ENCODE measurements at regions not wholly inside any gene's neighbourhood (a gene's known extent, or its start where the extent isn't known, plus 50 kb on each side); places are given as distances from the start of the nearest gene placed in this dataset.

DNA sequence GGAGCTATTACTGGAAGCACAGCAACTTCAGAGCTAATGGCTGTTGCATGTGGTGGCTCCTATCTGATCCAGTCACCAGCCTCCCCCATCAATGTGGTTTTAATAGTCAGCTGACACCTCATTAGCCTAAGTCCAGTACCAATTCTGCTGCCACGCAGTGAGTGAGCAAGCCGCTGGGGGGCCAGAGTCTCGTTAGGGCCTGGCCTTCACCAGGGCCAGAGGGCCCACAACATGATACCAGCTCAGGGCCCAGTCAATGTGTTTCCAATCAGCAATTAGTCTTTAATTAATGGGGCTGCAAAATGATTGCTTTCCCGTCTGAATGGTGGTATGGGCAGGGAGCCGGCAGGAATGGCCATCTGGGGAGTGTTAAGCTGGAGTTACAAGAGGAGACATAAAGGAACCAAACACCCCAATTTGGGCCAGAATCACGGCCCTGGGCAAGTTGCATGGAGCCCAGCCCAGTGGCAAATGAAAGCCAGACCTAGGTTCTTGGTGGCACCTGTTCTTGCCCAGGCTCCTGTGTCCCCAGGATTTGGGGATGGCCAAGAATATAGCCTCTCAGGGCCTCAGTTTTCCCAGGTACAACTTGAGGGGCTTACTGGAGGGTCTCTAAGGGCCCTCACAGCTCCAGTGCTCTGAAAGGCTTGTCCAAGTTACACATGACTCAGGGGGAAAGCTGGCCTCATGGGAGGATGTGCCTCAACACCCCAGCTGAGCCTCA lies 119.2 kb downstream of the EFNB1 start:
- no peak for DNase-seq (ENCODE audit: low read depth in 2 of 2)

DNA sequence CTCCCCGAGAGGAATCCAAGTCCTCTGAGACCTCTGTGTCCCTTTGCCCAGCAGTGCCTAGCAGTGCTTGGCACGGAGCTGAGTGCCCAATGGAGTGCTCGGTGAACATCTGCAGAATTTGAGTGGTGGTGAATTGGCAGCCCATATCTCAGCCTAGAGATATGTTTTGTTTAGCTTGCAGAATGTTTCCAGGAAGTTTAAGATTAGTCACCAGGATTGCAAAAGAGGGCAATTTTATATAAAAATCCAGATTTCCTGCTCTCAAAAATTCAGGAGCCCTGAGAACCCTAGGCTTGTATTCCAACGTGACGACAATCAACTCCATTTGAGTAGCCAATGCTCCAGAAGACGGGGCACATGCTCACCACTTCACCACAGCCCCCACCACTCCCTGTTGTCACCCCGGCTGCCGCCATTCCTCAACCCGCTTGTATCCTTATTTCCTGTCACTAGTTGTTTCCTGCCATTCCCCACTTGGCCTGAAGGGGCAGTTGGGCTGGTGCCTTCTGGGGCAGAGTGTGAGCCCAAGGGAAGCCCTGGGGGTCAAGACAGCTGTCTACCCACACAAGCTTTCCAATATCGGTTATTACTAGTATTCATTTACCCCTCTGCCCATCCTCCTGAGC lies 116.9 kb downstream of the EFNB1 start:
- DNase-seq (ENCODE audit: low read depth in 2 of 2) = no peak

DNA sequence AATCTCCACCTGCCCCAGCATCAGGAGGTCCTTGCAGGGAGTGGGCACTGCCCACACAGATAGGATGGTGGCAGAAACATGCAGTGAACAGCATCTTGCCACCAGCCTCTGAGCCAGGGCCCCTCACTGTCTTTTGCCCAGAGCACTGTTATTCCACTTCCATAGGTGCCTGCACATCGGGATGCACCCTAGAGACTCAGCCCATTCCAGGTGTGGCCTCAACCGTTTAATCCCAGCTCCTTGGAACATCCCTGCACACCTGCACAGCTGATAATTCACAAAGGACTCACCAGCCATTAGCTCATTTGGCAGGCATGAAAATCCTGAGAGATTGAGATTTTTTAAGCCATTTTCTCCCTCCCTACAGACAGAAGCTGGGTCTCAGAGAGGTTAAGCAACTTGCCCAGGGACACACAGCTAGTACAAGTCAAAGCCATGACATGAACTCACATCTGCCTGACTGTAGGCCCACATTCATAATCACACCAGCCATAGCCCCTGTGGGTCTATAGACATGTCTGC lies 116.3 kb downstream of the EFNB1 start:
- DNase-seq (ENCODE audit: low read depth in 2 of 2) = no peak

DNA sequence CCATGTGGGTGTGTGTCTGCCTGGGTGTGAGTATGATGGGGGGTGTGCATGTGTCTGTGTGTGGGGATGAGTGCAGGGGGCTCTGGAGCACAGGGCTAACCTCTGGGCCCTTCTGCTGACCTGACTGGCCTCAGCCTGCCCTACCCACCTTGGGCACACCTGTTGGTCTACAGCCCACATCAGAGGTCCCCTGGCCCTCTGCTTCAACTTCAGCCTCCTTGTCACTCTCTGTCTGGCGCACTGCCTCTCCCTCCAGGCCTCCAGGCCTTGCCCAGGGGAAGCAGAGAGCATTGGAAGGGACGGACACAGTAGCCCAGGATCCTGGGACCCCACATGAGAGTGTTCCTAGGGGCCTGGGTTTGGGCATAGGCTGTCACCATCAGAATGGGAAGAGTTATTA lies 115.4 kb downstream of the EFNB1 start:
- DNase-seq (ENCODE audit: low read depth in 2 of 2) = no peak

DNA sequence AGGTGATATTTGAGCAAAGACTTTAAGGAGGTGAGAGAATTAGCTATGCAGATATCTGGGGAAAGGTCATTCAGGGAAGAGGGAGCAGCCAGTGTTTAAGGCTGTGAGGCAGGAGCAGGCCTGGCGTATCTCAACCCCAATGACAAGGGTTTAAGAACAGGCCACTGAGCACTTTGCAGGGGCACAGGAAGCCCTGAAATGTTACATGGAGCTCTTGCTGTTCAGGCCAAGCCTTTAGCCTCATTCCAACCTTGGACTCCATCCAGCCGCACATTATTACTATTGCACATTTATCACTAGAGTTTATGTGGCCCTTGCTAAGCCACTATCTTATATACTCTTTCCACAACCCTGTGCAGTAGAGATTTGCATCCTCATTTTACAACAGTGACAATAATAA lies 114.0 kb downstream of the EFNB1 start:
- DNase-seq (ENCODE audit: low read depth in 2 of 2) = no peak

DNA sequence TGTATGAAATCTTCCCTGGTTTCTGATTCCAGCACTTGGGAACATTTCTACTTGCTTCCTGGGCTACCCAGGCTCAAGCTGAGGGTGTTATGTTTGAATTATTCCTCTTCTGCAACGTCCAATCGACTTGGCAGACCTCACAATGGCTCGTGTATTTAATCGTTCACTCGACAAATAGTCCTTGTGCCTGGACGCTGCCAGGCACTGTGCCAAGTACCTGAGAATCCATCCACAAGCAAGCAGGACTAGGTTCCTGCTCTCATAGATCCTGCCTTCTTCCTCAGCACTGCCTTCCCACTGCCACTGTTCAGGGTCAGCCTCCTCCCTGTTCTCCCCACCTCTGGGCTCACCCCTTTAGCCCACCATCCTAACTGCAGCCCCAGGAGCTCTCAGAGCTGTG lies 113.3 kb downstream of the EFNB1 start:
- no peak for DNase-seq (ENCODE audit: low read depth in 2 of 2)

DNA sequence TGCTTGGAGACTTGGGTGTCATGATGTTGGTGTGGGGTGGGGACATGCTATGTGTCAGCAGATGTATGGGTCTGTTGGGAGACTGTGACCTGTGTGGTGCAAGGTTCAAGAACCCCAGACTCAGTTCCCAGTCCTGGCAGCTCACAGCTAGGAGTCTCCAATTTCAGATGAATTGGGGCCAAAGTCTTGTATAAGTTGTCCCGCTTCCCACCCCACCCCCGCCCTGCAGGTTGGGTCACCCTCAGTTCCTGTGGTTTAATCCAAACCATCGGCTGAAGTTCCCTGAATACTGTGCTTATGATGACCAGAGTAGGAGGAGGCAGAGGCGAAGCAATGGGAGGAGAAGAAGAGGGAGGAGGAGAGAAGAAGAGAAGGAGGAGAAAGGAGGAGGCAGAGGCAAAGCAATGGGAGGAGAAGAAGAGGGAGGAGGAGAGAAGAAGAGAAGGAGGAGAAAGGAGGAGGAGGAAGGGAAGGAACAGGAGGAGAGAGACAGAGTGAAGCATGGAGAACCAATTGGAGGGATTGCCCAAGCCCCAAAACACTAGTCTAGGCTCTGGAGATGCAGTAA lies 112.6 kb downstream of the EFNB1 start:
- DNase-seq (ENCODE audit: low read depth in 2 of 2) = no peak

DNA sequence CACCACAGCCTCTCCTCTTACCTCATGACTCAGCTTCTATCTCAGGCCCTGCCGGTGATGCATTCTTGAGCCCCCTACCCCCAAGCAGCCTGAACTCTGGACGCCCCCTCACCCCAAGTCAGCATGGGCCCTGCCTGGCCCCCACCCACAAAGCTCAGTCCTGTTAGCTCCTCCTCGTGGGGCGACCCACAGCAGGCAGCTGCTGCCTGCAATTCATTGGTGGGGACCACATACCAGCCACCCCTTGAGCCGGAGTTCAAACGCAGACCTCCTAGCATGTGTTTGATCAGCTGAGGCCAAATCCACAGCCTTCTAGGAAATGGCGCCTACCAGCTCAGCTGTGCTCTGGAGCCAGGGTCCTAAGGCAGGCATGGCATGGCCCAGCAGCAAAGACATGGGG lies 111.8 kb downstream of the EFNB1 start:
- DNase-seq (ENCODE audit: low read depth in 2 of 2) = no peak

DNA sequence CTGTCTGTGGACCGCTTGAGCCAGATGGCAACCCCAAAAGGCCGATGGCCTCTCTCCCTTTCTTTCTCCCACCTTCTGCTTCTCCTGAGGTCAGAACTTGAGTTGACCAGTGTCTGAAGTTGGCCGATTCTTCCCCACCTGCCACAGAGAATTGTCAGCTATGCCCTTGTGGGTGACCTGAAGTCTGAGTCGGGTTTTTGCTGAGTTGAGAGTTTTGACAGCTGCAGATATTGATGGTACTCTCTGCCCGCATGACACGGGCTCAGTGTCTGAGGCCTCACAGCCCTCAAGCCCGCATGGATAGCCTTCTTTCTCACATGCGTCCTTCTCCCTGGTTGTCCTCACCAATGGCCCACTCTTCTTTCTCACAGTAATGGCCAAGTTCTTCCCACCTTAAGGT lies 111.0 kb downstream of the EFNB1 start:
- no peak for DNase-seq (ENCODE audit: low read depth in 2 of 2)

DNA sequence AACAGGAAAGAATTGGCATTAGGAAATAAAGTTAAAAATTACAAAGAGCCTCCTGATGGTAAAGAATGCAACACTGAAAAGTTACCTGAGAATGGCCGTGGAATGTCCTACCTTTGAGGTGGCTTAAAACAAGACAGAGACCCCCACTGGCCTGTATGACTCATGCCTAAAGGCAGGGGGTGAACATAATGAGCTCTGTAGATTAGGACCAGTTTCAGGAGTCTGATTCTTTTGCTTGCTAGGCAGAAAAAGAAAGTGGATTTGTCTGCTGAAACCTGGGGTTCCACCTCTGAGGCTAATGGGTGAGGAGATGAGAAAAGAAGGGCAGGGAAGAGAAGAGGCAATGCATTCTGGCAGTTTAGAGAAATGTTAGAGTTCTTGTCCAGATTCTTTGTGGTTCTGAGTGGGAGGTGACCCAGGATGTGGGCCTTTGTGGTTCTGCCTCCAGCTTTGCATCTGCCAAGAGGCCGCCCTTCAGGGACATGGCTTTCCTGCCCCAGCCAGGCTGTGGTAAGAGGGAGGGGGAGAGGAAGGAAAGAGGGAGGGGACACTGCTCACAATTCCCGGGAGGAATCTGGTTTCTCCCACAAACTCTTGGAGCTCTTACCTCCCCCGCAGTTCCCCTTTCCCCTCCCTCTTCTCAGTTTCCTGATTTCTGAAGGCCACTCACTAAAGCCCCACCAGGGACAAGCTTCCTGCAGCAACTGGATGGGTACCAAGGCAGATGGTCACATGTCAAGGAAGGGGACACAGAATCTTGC lies 109.6 kb downstream of the EFNB1 start:
- DNase-seq (ENCODE audit: low read depth in 2 of 2) = no peak

DNA sequence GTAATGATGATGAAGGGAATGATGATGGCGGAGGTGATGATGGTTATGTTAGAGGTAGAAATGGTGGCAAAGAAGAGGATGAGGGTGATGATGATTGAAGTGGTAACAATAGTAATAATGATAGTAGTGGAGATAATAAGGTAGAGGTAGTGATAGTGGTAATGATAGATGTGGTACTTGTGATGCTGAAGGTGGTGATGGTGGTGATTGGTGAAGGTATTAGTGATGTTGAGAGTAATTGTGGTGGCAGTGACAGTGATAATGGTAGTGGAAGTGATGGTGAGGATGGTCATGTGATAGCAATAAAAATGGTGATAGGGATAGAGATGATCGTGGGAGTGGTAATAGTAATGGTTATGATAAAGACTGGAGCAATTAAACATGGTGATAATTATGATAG lies 108.8 kb downstream of the EFNB1 start:
- DNase-seq (ENCODE audit: low read depth in 2 of 2) = no peak

DNA sequence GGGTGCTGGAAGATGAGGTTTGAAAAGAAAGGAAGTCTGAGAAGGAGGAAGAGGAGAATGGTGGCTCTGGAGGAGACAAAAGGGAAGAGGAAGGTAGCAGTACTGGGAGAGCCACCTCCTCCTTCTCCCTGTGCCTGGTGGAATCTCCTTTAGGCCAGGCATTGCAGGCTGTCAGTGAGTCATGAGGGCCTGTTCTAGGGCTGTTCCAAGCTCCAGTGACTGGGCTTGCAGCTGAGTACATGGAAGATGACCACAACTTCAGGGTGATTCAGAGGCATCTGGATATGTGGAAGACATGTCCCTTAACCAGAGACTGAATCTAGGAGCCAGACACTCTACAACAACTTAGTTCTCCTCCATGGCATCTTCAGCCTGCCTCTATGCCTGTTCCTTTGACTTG lies 107.8 kb downstream of the EFNB1 start:
- no peak for DNase-seq (ENCODE audit: low read depth in 2 of 2)

DNA sequence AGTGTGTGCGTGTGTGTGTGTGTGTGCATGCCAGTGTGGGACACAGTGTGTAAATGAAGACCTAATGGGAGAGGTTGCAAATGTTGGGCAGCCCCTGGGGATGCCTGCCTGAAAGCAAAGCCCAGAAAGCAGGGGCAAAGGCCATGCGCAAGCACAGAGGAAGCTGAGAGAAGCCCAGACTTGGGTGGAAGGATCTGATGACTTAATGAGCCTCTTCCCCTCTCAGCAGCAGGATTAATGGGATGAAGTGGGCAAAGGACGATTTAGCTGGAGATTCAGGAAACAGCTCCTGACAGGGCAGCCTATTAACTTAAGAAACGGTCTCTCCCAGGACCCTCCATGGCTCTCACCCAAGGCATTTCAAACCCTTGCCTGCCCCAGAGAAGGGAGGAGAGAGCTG lies 107.3 kb downstream of the EFNB1 start:
- no peak for DNase-seq (ENCODE audit: low read depth in 2 of 2)

DNA sequence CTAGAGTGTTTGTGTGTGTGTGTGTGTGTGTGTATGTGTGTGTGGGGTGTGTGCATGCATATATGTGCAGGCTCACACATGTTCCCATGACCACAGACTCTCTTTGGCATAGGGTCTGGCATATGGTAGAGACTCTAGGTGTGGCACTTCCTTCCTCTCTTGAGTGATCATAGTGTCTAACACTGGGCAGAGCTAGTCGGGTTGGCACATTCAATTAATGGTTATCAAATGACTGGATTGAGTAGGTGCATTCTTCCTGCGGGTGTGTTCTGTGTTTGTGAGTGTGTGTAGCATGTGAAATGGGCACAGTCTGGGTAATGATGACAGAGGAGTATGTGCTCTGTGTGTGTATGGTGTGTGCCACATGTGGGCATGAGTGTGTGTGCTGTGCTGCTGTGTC lies 106.5 kb downstream of the EFNB1 start:
- DNase-seq (ENCODE audit: low read depth in 2 of 2) = no peak

DNA sequence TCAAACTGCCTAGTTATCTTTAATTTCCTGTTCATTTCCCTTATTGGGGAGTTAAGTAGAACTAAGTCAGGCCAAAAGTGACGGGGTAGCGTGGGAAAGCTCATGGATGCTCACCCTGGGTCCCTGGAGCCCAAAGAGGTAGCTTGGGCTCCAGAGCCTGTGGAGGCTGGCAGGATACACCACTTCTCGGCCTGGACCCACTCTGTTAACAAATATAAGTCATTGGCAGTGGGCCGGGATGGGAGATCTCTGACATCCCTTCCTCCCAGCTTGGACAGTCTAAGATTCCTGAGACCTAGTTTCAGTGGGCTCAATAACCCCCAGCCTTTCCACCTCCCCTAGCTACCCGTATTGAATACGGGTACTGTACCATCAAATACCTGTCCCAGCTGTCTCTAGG lies 106.1 kb downstream of the EFNB1 start:
- DNase-seq (ENCODE audit: low read depth in 2 of 2) = no peak

DNA sequence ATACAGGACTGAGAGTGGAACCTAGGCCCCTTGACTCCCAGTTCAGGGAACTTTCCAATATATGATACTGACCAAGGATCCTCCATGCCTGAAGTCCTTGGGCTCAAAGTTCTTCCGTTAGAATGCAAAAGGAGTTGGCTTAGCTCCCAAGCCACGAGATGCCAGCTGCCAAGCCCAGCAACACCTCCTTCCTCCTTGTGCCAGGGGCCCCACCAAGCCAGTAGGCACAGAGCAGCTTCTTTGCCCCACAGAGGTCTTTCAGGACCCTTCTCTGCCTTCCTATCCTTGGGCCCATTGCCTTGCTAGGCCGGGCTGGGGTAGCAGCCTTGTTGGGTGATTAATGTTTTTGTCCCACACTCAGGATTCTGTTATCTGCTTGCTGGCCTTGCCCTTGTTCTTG lies 105.6 kb downstream of the EFNB1 start:
- DNase-seq (ENCODE audit: low read depth in 2 of 2) = no peak

DNA sequence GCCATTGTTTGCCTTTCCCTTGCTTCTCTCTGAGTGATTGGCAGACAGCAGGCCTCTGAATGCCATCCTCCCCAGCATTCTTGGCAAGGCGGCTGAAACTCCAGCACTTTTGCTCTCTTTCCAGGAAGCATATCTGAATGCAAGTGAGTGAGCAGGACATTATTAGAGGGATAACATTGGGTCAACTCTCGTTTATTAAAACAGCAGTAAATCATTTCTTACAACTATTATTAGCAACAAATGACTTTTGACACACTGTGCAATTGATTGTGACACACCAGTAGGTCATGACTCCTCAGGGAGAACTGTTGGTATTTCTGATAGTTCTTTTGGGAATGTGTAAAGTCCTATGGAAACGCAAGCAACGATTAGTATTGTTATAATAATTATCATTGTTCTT lies 103.8 kb downstream of the EFNB1 start:
- no peak for DNase-seq (ENCODE audit: low read depth in 2 of 2)

DNA sequence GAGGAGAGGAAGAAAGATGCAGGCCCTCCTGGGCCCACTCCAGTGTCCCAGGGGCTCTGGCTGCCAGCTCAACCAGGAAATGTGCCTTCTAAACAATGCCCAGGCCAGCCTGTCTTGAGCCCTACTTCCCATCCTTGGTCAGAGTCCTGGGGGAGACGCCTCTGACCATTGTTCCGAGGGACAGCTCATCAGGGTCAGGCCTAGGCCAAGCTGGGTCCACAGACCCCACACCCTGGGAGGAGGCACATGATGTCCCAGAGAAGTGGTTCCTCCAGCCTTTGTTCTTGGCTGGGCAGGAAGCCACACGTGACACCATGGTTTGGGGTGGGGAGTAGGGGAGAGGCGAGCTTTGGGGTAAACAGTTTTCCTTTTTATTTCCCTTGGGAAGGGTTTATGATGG lies 102.5 kb downstream of the EFNB1 start:
- DNase-seq (ENCODE audit: low read depth in 2 of 2) = no peak

DNA sequence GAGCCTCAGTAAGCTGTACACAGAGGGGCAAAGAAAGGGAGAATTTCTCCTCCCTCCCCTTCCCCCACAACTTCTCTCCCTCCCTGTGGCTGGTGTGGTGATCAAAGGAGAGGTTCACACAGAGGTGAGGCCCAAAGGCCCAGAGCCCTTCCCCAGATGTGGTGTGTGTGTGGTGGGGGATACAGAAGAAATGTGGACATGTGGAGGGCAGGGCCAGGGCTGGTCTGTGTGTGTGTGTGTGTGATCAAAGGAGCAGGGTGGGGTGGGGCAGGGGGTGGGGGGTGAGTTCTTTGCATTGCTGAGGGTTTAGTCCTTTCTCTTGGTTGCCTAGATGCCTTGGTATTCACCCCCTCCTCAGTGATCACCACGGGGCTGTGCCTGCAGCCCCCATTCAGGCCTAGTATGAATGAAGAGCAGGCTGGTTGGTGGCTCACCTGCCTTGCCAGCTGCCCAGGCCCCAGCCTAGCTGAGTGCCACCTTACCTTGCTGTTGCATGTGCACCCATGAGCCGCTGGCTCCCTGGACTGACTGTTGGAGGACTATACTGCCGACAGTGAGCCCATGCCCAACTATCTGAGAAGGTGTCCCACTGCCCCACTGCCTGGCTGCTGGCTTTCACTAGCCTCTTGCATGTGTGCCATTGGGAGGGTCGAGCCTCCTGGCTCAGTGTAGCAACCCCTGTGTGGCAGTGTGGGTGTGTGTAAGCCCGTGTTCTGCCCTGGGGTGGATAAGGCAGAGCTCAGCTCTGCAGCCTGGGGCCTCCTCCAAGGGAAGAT lies 101.9 kb downstream of the EFNB1 start:
- DNase-seq (ENCODE audit: low read depth in 2 of 2) = no peak

DNA sequence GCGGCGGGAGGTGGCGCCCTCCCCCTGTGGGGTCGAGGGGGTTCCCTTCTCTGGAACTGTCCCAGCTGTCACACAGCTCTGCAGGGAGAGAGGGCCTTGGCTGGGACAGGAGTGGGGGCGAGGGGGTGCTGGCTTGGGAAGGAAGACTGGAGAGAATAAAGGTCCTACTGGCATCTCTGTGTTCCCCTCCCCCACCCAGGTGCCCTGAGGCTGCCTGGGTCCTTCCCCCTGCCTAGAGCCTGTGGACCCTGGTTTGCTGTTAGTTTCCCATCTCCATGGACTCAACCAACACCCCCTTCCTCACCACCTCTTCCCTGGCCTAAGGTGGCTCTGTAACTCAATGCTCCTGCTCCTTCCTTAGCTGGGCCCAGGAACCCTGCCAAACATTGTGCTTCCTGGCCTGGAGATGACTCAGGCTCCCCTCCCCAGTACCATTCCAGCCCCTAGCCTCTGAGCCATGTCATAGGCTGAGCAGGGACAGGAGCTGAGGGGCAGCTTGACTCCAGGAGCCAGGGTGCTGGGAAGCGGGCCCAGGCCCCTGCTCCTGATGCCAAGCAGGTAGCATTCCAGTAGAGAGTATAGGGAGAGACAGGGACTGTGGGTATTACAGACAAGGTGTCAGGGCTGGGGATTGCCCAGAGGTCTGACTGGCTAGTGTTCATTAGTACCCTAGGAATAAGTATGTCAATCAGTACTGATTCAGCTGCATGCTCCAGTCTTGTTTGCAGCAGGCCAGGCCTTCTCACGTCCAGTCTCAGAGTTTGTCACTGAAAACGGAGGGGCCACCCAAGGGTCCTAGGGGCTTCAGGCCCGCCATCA lies 100.7 kb downstream of the EFNB1 start:
- no peak for DNase-seq (ENCODE audit: low read depth in 2 of 2)

DNA sequence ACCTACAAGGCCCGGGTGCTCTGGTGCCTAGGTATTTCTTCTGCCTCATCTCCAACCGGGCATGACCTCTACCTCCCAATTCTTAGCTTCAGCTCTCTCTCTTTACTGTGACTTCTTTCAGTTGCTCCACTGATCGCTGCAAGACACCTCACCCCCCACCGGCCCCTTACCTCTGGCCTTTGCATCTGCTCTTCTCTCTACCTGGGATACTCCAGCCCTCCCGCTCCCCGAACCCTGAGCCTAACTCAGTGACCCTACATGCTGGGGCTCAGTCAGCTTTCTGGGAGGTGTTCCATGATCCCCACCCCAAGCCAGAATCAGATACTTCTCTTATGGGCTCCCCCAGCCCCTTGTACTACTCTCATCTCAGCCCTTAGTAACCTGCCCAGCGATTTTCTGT lies 99.6 kb downstream of the EFNB1 start:
- DNase-seq (ENCODE audit: low read depth in 2 of 2) = no peak
